ENCODE measurements at regions not wholly inside any gene's neighbourhood (a gene's known extent, or its start where the extent isn't known, plus 50 kb on each side); places are given as distances from the start of the nearest gene placed in this dataset.

DNA sequence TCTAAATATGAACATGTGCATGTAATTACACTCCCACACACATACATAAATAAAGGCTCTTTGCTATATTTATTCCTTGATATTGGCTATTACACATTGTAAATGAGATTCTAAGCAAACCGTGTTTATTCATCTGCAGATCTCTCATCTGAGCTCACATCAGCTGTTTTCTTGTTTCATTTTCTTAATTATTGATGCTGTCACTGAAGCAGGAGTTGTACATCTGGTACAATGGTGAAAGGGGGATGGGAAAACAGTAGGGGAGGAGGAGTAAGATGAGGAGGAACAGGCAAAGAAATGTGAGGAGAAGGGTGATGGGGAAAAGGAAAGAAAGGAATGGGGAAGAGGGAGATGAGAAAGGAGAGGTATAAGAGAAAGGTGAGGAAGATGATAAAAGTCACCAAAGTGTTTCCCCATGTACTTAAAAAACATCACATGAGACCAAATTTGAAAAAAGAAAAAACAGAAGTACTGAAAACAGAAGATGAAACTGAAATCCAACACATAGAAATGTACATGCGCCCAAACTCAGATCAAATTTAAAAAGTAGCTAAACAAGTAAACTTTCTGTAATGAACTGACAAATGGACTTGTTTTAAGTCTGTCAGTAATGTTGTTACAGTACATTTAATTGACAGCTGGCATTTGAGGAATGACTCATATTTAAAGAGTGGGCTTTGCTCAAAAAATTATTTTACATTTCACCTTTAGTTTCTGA lies 472.2 kb downstream of the ARL4A start:
- peak in 1 of 2 experiments; percentile 14 for DNase-seq

GRCh38 chr7:13161125-13161524 lies 473.7 kb downstream of the ARL4A start:
- DNase-seq = no peak

- no peak for DNase-seq
Measured at GRCh38 chr7:13165854-13166253, 478.4 kb downstream of the ARL4A start.

- no peak for DNase-seq
Measured at GRCh38 chr7:13166801-13167200, 479.4 kb downstream of the ARL4A start.

DNA sequence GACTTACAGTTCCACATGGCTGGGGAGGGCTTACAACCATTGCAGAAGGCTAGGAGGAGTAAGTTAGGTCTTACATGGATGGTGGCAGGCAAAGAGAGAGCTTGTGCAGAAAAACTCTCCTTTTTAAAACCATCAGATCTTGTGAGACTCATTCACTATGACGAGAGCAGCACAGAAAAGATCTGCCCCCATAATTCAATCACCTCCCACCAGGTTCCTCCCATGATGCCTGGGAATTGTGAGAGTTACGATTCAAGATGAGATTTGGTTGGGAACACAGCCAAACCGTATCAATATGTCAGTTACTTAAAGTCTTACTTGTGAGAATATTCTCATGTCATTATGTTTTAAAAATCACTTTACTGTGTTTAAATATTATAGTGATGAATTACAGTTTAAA lies 481.9 kb downstream of the ARL4A start:
- no peak for DNase-seq

GRCh38 chr7:13174991-13175390 lies 487.6 kb downstream of the ARL4A start:
- DNase-seq = no peak

DNA sequence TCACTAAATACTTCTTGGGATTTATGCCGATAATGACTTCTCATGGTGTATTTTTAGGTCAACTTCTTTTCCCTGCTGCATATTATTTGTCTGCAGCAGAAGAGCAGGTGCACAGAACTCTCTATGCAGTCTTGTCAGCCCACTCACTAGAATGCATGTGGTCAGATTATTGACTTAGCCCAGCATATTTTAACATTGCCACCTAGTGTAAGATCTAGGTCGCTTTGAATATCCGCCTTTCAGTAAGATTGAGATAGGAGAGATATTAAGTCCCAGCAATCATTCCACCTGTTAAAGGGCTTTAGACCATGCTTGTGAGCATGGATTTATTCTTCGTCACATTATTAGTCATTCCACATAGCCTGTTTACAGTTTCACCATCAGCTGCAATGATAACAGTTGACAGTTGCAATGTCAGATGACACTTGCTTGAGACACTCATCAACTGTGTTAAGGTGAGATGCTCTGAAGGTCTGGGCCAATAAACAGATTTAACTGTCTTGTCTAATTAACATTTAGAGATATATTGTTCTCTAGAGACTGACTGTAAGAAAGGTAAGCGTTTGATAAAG lies 491.7 kb downstream of the ARL4A start:
- DNase-seq = peak; percentile 76 to 80

DNA sequence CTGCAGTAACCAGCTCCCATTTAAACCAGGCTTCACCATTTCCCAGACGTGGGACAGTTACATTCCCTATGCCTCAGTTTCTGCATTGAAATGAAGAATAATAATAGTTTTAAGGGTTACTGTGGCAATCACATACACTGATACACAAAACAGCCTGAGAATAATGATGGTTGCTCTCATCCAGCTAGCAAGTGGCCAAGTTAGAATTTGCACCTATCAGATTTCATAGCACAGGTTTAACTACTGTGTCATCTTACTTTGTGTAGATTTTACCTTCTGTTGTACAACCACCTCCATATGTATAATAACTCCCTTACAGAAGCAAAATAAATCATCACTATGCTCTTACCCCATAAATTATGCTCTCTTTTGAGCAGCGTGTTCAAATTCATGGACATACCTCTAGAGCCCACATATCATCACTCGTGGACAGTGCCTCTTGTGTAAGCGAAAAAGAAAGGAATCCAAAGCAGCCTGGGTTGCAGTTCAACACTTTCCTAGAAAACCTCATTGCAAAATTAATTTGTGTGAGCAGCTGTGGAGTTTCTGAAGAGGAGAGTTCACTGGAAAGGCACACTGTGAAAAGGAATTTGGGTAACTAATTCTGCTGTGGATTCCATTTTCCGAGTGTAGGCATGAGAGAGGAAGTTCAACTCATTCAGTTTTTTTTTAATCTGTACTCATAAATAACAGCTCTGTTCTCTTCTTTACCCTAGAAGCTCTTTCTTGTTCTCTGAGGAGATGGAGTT lies 492.5 kb downstream of the ARL4A start:
- no peak for DNase-seq

GRCh38 chr7:13181216-13181615 lies 493.8 kb downstream of the ARL4A start:
- DNase-seq = peak; percentile 65 to 74

- no peak for DNase-seq
Measured at GRCh38 chr7:13185139-13185538, 497.7 kb downstream of the ARL4A start.

GRCh38 chr7:13188236-13188805 lies 500.9 kb downstream of the ARL4A start:
- DNase-seq = no peak

- no peak for DNase-seq
Measured at GRCh38 chr7:13188922-13189321, 501.5 kb downstream of the ARL4A start.

DNA sequence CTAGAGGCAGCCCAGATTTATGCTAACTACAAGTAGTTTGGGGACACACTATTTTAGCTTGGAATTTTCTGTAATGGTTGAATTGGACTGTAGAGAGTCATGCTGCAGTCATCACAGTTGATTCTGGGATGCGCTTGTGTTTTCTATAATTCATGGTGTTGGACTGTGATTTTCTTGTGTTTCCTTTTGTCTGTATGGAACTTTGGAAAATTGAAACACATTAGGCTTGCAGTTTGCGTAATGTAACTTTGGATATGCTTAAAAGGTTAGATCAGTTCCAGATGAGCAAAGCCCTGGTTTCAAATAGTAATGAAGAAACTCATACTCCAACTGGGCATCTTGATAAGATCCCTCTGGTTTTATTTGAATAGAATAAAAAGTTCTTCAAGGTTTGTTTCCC lies 502.2 kb downstream of the ARL4A start:
- no peak for DNase-seq

DNA sequence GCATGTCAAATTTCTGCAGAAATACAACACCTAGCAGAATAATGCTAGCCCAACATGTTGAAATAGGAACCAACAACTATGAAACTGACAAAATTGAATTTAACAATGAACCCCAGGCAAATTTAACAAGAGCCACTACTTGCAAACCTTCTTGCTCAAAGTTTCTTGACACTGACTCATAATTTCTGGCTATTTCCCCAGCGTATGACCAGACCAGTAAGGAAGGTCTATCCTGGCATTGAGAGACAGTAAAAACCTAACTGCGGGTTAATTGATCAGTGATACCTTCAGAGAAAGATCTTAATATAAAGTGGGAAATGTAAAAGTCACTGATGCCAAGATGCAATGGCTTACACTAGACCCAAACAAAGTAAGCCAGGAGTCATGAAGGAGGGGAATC lies 510.1 kb downstream of the ARL4A start:
- DNase-seq = no peak

DNA sequence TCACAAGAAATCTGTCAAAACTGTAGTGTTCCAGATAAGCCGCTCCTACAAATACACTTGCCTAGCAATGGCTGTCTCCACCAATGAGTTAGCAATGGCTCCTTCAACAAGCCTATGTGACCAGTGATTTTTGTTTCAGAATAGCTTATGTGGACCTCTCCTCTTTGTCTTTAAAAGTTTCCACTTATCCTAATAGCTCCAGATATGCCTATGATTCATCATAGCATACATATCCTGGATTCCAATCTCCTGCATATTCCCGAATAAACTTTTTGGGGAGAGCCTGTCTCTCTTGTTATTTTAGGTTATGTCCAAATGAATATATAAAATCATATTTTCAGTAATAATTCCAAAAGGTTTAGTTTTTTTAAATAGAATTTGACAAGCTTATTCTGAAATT lies 510.6 kb downstream of the ARL4A start:
- no peak for DNase-seq

GRCh38 chr7:13198727-13199126 lies 511.3 kb downstream of the ARL4A start:
- no peak for DNase-seq

- DNase-seq = no peak
Measured at GRCh38 chr7:13201628-13202027, 514.2 kb downstream of the ARL4A start.

- DNase-seq = no peak
Measured at GRCh38 chr7:13217768-13218167, 530.3 kb downstream of the ARL4A start.

DNA sequence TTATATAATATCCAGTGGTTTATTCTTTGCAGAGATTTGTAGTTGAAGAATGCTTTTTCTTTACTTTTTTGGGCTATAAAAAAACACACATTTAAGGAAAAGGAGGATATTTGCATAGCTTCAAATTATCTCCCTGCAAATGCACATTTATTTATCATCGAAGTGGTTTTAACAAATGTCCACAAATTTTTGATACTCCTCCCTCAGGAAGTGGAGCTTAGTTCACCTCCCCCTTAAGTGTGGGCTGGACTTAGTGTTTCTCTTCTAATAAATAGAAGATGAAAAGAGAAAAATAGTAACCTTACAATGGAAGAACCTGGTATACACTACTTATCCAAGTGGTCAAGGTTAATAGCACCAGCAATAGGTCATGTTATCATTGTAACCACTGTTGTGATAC lies 537.6 kb downstream of the ARL4A start:
- DNase-seq = no peak

- DNase-seq = no peak
Measured at GRCh38 chr7:13226385-13226784, 539.0 kb downstream of the ARL4A start.

DNA sequence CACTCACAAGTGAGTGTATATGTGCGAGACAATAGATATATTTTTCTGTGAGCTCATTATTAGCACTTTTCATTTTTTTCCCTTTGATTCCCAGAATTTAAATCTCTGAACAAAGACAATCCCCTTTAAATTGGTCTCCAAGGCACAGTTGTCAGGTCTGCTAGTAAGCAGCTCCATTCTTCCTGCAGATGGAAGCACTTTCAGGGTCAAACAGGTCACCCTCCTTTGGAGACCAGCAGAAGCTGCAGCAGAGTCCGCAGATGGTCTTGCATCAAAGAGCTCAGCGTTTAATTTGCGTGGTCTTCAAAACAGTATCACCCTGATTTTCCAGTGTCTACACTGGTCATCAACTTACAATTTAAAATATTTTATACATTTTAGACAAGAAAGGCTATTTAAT lies 543.8 kb downstream of the ARL4A start:
- no peak for DNase-seq

GRCh38 chr7:13235436-13235835 lies 548.0 kb downstream of the ARL4A start:
- no peak for DNase-seq

DNA sequence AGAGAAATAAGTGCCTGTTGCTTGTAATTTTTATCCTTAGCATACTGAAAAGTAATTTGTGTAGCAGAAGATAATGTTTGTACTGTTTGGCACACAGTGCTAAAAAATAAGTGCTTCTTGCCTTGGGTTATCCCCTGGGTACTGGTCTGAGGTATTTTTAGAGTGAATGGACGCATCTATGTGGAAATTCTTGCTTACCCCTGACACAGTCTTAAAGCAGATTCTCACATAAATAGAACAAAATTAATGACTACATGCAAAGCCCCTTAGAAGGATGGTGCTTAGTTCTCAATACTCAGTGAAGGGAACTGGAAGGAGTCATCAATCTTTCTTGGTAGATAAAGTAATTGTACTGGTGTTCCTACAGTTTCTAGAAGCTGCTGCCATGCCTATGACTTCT lies 548.6 kb downstream of the ARL4A start:
- DNase-seq = no peak

DNA sequence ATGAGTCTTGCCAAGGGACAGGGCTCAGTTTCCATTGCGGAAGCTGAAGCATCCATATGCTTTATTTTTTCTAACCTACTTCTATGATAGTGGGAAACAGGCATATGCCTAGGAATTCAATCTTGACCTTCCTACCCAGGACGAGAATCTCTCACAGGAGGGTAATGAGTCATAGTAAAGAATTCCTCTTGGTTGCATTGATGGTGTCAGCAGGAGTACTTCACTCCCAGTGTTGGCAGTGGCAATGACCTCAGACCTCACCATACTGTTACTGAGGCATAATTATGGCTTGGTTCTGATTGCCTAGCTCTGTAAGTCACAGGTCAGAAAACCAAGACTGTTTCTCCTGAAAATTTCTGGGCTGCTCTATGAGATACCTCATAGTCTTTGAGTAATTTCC lies 552.9 kb downstream of the ARL4A start:
- peak in 1 of 2 experiments; percentile 1 for DNase-seq
